ENCODE measurements at regions not wholly inside any gene's neighbourhood (a gene's known extent, or its start where the extent isn't known, plus 50 kb on each side); places are given as distances from the start of the nearest gene placed in this dataset.

DNA sequence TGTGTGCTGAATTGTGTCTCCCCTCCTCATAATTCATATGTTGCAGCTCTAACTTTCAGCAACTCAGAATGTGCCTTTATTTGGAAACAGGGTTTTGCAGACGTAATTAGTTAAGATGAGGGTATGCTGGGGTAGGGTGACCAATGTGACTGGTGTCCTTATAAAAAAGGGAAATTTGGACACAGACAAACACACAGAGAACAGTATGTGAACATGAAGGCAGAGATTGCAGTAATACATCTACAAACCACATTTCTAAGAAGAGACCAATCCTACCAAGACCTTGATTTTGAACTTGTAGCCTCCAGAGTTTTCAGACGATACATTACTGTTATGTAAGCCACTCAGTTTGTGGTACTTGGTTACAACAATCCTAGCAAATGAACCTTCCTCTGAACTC lies 817.8 kb downstream of the TUSC7 start:
- Mint-ChIP-seq H3K9me3 (no peaks in the 10 kb centered on the region), H3K4me1 (peaks cover 38% of the 10 kb centered on the region), H3K27ac (peak overlapping the region; percentile 33), H3K36me3 (ENCODE audit: low read depth) (no peaks in the 10 kb centered on the region), H3K4me3 (no peak overlapping the region), H3K27me3 (ENCODE audit: low read depth, poor library complexity) (no peaks in the 10 kb centered on the region)
- DNase-seq, result no peak
- no peak for TF ChIP-seq CTCF (IDR thresholded peaks at IDR 0.05)

DNA sequence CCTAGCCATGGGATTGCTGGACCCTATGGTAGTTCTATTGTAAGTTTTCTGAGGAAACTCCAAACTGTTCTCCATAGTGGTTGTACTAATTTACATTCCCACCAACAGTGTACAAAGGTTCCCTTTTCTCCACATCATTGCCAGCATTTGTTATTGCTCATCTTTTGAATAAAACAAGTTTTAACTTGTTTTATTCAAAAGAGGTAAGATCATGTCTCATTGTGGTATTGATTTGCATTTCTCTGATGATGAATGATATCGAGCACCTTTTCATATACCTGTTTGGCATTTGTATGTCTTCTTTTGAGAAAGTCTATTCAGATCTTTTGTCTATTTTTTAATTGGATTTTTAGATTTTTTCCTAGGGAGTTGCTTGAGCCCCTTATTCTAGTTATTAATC lies 819.1 kb downstream of the TUSC7 start:
- no peak overlapping the region for H3K4me3 Mint-ChIP-seq
- no peak overlapping the region for H3K27ac Mint-ChIP-seq
- H3K36me3 Mint-ChIP-seq (ENCODE audit: low read depth), result no peaks in the 10 kb centered on the region
- no peak for DNase-seq
- no peaks in the 10 kb centered on the region for H3K9me3 Mint-ChIP-seq
- no peaks in the 10 kb centered on the region for H3K27me3 Mint-ChIP-seq (ENCODE audit: low read depth, poor library complexity)
- TF ChIP-seq CTCF (IDR thresholded peaks at IDR 0.05), result no peak
- H3K4me1 Mint-ChIP-seq, result peaks cover 28% of the 10 kb centered on the region

DNA sequence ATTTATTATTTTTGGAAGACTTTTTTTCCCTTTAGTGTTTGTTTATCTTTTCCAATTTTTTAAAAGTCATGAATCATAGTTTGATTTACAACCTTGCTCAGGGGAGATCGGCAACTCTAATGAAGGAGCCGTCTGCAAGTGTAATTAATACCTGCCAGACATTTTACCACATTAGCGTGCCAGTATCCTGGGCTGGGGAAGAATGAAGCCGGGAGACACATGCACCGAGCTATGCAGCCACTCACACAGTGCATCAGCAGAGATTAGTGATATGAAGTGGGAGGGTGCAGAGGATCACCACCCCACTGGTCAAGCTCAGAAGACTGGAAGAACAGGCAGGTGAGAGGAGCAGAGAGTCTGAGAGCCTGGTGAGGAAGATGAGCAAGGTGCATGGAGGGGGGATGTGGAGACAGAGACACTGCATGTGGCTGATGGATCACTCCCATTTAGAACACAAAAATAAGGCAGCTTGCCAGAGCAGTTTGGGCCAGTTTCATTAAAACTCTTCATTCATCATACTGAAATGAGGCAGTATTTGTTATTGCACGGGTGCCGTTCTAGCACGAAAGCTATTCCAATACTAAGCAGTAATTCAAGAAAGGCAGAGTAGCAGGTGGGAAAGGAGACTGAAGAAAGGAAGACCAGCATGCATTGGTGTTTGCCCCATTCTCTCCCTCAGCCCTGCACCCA lies 821.6 kb downstream of the TUSC7 start:
- peaks cover 10% of the 10 kb centered on the region for H3K4me1 Mint-ChIP-seq
- no peak for DNase-seq
- no peaks in the 10 kb centered on the region for H3K36me3 Mint-ChIP-seq (ENCODE audit: low read depth)
- TF ChIP-seq CTCF (IDR thresholded peaks at IDR 0.05), result no peak
- no peak overlapping the region for H3K4me3 Mint-ChIP-seq
- H3K9me3 Mint-ChIP-seq, result peaks cover under 1% of the 10 kb centered on the region
- no peak overlapping the region for H3K27ac Mint-ChIP-seq
- no peaks in the 10 kb centered on the region for H3K27me3 Mint-ChIP-seq (ENCODE audit: low read depth, poor library complexity)

DNA sequence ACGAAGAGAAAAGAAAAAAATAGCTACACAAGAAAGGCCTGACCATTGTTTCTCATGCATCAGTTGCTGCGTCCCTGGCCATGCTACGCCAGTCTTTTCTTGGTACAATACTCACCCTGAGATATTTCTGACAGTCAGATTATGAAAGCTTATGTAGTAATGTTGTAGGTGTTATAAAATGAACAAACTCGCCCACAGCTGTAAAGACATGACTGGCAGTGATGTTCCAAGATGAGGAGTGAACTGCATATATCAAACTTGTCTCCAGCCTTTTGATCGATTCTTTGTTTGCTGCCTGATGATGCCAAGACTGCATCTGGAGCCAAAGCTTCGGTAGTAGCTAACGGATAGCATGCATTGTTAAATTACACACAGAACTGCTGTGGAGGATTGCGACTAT lies 822.7 kb downstream of the TUSC7 start:
- no peak overlapping the region for H3K4me3 Mint-ChIP-seq
- peaks cover 9% of the 10 kb centered on the region for H3K9me3 Mint-ChIP-seq
- H3K27ac Mint-ChIP-seq, result no peak overlapping the region
- DNase-seq, result no peak
- no peak for TF ChIP-seq CTCF (IDR thresholded peaks at IDR 0.05)
- peaks cover 10% of the 10 kb centered on the region for H3K4me1 Mint-ChIP-seq
- no peaks in the 10 kb centered on the region for H3K36me3 Mint-ChIP-seq (ENCODE audit: low read depth)
- H3K27me3 Mint-ChIP-seq (ENCODE audit: low read depth, poor library complexity), result no peaks in the 10 kb centered on the region

- Mint-ChIP-seq H3K36me3 (ENCODE audit: low read depth) (no peaks in the 10 kb centered on the region), H3K27me3 (ENCODE audit: low read depth, poor library complexity) (no peaks in the 10 kb centered on the region), H3K27ac (no peak overlapping the region), H3K4me1 (peaks cover 10% of the 10 kb centered on the region), H3K4me3 (no peak overlapping the region), H3K9me3 (peaks cover 10% of the 10 kb centered on the region)
- DNase-seq, result no peak
- no peak for TF ChIP-seq CTCF (IDR thresholded peaks at IDR 0.05)
Measured at GRCh38 chr3:117534138-117534537, 824.6 kb downstream of the TUSC7 start.

GRCh38 chr3:117536006-117536405 lies 826.4 kb downstream of the TUSC7 start:
- H3K9me3 Mint-ChIP-seq, result peaks cover 10% of the 10 kb centered on the region
- no peaks in the 10 kb centered on the region for H3K27me3 Mint-ChIP-seq (ENCODE audit: low read depth, poor library complexity)
- no peak for DNase-seq
- no peak for TF ChIP-seq CTCF (IDR thresholded peaks at IDR 0.05)
- no peak overlapping the region for H3K27ac Mint-ChIP-seq
- H3K36me3 Mint-ChIP-seq (ENCODE audit: low read depth), result no peaks in the 10 kb centered on the region
- peaks cover 4% of the 10 kb centered on the region for H3K4me1 Mint-ChIP-seq
- H3K4me3 Mint-ChIP-seq, result no peak overlapping the region

Data from nephron progenitor cell (in vitro differentiated cells).